HG03457 (cell line): ENCODE measurements at regions not wholly inside any gene's neighbourhood (a gene's known extent, or its start where the extent isn't known, plus 50 kb on each side); places are given as distances from the start of the nearest gene placed in this dataset.
"Not testable (repeated sequence)": the region's sequence is repeated elsewhere in the genome, so short reads cannot be mapped to it uniquely, and the experiment has no call there.

ENCODE experiments used
- ATAC-seq: cut with Tn5 transposase; IDR thresholded peaks from one replicate; pipeline ENCODE4 v1.9.1; 2021; ENCODE audit warnings: moderate number of reproducible peaks; ENCODE audit not compliant: unreplicated experiment

DNA sequence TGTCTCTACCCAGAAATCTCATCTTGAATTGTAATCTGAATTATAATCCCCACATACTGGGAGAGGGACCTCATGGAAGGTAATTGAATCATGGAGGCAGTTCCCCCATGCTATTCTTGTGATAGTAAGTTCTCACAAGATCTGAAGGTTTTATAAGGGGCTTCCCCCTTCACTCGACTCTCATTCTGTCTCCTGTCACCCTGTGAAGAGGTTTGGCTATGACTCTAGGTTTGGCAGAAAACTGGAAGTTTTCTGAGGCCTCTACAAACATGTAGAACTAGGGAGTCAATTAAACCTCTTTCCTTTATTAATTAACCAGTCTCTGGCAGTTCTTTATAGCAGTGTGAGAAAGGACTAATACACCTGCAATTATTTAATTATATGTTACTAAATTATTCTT, 125.2 kb upstream of the TGFBR2 start:
- ATAC-seq, result no peak

DNA sequence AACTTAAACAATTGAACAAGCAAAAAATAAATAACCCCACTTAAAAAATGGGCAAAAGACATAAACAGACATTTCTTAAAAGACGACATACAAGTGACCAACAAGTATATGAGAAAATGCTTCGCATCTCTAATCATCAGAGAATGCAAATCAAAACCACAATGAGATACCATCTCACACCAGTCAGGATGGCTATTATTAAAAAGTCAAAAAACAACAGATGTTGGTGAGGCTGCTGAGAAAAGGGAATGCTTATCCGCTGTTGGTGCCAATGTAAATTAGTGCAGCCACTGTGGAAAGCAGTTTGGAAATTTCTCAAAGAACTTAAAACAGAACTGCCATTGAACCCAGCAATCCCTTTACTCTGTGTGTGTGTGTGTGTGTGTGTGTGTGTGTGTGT, 122.2 kb upstream of the TGFBR2 start:
- not testable (repeated sequence) for ATAC-seq

DNA sequence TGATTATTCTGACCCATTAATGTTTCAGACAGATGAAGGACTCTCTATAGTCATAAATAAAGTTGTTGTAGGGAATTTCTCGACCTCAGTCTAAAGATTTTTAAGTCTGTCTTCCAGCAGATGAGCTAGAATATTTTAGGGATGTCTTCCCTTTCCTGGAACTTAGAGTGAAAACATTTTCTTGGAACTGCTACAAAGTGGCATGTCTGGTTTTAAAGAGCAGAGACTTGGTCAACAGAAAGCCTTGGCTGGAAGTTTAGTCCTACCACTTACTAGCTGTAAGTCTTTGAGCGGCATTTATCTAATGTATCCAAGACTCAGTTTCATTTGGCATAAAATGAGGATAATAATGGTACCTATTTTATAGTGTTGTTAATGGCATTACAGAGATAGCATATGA, 120.0 kb upstream of the TGFBR2 start:
- no peak for ATAC-seq

DNA sequence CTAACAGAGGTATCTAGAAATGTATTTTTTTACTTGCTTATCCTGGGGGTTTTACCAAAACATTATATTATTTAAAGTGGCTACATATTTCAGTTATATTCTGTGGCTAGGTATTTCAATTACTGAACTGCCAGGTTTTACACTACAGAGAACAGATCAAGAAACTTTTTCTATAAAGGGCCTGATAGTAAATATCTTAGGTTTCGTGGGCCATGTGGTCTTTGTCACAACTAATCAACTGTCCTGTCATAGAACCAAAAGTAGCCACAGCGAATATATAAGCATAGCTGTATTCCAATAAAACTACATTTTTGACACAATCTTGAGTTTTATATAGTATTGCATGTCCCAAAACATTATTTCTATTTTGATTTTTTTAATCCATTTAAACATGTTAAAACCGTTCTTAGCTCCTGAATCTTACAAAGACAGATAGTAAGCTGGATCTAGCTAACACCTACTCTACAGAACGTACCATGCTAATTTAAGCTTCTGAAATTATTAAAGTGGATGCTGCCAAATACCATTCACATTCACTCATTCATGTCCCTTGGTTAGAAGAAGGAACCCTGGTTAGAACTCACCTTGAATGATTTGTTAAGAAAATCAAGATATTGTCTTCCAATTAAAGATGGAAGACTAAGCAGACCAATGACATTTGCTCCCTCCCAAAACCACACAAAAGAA, 118.2 kb upstream of the TGFBR2 start:
- no peak for ATAC-seq

DNA sequence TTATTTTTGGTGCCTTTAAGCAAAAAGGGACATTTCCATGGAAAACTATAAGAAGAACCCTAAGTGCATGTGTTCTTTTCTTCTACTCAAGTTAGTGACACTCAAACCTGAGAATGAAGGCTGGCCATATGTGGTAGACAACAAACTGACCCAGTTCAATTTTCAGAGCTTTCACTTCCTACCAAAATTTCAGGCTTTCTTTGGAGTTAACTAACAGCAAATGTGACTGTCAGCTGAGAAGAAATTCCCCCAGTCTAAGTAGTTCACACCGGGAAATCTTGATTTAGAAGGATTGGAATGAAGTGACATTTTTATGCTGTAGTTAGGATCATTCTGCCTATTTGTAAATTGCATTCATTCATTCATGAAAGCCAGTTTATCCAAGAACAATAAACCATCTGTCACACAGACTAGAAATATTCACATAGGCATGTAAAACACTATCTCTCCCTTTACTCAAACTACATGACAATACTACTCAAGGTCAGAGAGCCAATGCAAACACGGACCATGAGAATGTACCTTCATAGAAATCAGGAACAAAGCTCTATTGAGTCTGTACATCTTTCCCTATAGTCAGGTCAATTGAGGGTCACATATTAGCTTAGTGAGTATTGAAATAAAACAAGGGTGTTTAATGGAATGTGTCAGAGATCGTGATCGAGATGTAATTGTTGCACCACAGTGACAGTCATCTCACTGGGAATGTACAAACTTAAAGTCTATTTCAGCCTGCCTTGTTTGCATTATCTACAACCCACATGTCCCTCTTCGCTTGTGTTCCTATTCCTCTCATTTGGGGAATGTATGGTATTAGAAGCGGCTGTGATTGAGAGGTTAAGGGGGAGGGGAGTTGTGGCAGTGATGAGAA, 113.8 kb upstream of the TGFBR2 start:
- no peak for ATAC-seq

DNA sequence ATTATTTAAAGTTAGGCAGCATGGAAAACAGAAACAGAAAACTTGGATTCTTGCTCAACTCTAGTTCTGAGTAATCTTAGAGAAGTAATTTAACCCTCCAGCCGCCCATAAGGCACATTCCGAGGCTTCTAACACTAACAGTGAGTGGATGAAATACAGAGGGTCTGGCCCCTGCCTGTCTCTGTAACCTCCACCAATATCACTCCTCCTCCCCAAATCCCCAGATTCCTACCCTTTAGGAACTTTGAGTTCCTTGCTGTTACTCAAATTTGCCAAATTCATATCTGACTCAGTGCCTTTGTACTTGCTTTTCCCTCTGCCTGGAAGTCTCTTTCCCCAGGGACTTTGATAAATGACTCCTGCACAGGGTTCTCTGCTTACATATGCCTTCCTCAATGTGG, 112.5 kb upstream of the TGFBR2 start:
- ATAC-seq, result no peak

DNA sequence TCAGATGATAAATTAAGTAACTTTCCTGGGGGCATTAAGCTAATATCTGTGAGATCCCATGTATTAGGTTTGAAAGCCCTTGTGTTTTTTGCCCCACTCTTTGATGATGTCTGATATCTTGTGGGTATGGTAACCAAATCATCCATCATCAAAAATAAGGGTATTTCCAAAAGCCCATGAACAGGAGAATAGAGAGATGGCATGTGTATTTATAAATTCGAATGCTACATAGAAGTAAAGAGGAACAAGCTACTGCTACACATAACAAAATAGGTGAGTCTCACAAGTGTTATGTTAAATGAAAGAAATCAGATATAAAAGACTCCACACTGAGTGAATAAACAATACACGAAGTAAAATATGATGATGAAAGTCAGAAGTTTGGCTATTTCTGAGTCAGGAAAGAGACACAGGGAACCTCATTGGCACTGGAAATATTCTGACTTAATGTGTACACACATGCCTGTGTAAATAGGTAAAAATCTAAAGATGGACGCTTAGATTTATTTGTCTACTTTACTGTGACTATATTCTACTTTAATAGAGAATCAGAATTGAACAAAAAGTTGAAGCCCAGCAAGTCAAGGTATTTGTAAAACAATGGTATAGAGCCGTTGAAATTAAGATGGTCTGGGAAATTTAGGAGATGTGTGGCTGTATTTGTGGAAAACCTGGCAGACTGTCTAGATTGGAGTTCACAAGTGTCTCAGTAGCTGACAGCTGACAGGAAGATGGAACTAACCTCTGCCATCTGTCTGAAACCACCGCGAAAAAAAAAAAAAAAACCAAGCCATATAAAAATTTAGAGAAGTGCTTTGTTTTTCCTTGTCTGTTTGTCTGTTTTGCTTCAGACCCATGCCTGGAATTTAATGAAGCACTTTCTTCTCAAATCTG, 111.0 kb upstream of the TGFBR2 start:
- ATAC-seq, result no peak

DNA sequence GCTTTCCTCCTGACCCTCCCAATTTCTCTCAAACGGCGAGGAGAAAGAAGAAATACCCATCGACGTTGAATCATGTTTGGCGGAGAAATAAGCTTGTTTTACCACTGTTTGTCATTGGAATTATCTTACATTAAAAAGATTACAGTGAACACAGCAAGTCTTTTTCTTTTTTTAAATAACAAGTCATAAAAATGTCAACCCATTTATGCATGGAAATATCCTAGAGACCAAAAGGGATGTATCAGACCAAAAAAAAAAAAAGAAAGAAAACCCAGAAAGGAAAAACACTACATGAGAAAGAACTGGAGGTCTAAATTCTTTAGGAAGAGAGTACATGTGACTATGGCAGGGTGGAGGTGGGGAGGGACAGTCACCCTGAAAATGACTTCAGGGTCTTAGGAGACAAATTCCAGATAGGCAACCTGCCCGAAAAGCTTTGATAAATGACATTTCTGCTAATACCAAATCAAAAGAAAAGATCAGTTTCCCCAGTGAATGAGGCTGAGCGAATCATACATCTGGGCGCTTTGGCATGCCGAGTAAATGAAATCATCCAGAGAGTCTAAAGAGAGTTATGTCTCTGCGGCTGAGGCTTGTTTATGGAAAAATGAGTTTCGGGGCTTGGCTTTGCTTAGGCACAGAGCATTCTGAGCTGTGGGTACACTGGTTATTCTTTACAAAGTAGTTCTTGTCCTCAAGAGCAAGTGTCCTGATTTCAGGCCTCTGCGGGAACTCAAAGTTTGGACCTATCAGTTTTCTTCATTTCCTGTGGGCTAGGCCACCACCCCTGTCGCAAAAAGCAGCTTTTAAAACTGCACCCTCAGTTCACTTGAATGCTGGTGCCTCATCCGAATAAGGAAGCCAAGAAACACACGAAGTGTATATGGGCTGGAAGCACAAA, 110.1 kb upstream of the TGFBR2 start:
- ATAC-seq, result no peak

DNA sequence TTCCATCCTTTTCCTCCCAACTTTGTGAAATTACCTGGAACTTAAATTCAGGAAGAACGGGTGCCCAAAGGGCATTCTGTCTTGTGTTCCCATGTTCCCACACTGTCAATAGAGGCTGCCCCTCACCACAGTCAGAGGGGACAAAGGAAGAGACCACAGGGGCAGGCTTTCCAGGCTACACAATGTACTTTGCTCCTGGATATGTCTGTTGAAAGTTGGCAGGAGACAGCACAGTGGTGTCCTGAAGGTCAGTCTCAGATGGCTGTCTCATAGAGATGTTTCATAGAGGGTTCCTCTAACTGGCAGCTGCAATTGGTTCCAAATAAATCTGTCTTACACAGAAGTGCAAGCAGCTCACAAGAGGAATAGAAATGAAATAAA, 107.8 kb upstream of the TGFBR2 start:
- ATAC-seq, result no peak

DNA sequence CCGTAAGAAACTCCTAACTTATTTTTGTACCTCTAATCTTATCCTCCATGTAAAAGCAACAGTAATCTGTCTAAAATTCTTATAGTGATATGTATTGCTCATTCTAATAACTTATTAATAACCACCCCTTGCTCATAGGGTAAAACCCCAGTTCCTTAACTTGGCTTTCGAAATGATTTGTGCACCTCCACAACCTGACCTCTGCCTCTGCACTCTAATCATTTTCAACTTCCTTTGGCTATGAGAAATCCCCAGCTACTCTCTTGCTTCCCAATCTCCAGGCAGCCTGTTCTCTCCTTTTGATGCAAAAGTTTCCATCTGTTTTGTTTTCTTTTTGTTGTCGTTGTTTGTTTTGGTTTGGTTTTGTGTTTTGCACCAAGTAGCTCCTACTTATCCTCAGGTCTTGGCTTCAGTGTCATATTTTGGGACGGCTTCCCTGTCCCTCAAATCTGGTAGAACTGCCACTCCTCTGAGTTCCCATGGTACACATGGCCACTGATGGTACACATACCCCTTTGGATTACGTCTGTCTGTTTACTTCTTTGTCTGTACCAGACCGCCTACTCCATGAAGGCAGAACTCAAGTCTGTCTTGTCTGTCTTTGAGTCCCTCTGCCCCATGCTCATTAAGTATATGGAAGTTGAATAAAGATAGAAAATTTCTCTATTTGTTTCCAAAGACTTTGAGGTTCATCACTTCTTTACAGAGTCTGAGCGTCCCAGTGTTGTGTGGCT, 105.6 kb upstream of the TGFBR2 start:
- ATAC-seq, result peak; percentile 96

DNA sequence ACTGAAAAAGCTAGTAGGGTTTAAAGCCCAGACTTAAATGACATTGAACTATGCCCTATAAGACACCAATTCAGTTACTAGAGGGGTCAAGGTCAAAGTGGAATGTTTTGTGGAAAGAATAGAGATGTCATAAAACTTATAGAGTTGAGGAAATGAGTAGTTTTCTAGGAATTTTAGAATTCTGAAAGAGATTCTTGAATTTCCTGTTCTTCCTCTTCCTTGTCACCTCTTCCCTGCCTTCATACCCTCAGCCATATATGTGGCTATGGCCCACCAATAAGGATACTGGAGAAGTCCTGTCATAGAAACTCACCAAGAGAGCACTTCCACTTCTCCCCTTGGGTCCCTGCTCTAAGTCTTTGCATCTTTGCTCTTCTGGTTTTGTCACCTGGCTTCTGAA, 104.9 kb upstream of the TGFBR2 start:
- no peak for ATAC-seq

DNA sequence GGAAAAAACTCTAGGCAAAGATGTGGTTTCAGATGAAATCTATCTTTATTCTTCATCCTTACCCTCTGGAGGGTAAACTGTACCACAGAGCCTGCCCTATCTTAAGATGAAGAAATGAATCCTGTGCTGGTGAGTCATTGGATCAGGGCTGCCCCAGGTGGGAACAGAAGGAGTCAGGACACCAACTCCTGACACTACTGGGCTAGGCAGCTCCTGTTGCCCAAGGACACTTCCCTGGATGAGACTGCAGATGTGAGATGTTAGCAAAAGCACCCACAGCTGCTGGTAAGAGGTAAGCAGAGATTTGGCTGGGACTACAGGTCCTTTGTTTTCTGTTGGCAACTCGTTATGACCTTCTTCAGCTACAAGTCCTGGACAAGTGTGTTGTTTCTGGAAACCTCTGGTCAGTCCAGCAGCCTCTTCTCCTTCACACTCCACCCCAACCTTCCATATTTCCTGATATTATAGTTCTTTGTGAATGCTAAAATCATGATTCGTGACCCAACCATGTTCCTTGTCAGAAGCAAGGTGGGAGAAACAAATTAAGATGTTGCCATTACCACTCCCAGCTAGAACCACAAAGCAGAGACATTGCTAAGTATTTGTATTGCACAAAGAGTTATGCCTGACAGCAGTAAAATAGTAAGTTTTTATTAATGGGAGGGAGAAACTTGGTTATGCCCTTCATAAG, 104.2 kb upstream of the TGFBR2 start:
- ATAC-seq, result no peak

DNA sequence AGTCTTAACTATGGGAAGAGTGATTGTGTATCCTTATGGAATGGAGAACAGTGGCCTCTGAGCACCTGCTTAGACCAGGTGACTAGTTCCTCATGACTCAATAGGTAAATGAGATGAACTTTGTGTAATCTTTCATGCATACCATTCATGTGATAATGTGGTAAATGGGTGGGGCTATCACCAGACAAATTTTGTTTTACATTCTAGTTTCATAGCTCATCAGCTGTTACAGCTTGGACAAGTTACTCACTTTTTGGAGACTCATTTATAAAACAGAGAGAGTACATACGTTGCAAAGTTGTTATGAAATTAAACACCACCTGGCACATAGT, 103.7 kb upstream of the TGFBR2 start:
- no peak for ATAC-seq

DNA sequence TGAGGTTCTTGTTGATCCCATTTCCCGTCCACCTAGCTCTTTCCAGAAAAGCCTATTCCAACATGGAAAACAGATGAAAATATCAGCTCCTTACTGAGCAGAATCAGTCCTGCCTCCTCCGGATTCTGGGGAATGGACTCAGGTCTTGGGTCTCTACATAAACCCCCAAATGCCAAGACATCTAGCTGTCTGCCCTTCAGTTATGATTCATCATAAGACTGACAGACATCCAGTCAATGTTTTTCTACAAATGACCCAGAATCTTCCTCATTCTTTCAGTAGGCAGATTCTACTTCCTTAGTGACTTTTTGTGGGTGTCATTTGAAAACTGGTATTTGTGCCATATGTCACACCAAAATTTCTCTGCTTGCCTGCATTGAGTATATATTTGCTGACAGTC, 103.0 kb upstream of the TGFBR2 start:
- ATAC-seq, result no peak

DNA sequence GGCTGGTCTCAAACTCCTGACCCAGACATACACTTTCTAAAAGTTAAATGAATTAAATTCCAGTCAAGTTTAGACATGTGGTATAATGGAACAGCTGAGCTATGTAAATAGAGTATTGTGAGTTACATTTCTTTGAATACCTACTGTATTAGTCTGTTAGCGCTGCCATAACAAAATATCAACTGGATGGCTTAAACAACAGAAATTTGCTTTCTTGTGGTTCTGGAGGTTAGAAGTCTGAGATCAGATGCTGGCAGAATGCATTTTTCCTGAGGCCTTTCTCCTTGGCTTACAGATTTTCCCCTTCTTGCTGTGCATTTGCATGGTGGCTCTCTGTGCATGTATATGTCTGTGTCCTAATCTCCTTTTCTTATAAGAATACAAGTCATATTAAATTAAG, 101.5 kb upstream of the TGFBR2 start:
- ATAC-seq, result no peak

DNA sequence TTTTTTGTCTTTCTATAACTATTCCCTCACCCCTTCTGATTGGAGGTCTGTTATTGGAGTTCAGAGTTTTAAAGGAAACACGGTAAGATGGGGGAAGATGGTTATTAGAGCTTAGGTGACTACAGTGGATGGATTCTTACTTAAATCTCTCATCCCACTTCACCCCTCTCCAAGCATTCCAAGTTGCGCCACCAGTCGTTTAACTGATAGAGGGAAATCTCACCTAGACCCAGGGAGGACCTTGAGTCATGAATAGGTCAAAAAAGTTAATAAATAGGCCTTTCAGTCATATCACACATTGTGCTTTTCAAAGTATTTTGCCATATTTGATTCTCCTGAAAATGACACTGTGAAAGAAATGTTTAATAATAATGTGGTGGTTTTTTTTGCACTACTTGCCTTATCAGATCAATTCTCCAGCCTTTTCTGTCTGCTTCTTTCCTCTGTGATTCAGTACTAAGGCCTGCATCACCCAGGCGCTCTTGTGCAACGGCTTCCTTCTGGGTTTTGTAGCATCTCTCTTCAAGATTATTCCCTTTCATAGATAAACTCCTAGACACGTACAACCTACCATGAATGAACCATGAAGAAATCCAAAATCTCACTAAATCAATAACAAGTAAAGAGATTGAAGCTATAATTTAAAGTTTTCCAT, 100.4 kb upstream of the TGFBR2 start:
- no peak for ATAC-seq

DNA sequence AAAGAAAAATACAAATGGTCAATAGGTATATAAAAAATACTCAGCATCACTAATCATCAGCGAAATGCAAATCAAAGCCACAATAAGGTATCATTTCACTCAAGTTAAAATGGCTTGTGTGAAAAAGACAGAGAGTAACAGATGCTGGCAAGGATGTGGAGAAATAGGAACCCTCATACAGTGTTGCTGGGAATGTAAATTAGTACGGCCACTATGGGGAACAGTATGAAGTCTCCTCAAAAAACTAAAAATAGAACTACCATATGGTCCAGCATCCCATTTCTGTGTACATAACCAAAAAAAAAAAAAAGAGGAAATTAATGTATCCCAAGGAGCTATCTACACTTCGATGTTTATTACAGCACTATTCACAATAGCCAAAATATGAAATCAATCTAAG, 98.1 kb upstream of the TGFBR2 start:
- ATAC-seq, result no peak

DNA sequence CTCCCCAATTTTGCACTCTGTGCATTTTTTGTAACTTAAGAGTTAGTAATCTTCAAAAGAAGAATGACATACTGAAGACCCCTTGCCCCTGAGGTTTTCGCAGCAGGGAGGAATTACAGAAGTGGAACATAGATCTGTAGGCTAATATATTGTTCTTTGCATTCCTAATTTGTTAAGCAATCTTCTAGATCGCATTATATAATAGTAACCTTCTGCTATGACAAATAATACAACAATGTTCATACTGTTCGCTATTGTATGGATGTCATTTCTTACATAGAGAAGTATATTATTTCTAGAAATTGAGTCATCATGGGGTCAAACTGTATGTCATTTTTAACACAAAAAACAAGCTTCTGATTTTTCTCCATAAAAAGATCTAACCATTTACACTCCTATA, 95.8 kb upstream of the TGFBR2 start:
- ATAC-seq, result no peak
